HCEC 1CT (cell line): ENCODE measurements at regions not wholly inside any gene's neighbourhood (a gene's known extent, or its start where the extent isn't known, plus 50 kb on each side); places are given as distances from the start of the nearest gene placed in this dataset.
"Not testable (repeated sequence)": the region's sequence is repeated elsewhere in the genome, so short reads cannot be mapped to it uniquely, and the experiment has no call there.

Source experiments
- DNase-seq: peaks from one replicate; pipeline ENCODE4 v3.0.0-alpha.2; 2017

DNA sequence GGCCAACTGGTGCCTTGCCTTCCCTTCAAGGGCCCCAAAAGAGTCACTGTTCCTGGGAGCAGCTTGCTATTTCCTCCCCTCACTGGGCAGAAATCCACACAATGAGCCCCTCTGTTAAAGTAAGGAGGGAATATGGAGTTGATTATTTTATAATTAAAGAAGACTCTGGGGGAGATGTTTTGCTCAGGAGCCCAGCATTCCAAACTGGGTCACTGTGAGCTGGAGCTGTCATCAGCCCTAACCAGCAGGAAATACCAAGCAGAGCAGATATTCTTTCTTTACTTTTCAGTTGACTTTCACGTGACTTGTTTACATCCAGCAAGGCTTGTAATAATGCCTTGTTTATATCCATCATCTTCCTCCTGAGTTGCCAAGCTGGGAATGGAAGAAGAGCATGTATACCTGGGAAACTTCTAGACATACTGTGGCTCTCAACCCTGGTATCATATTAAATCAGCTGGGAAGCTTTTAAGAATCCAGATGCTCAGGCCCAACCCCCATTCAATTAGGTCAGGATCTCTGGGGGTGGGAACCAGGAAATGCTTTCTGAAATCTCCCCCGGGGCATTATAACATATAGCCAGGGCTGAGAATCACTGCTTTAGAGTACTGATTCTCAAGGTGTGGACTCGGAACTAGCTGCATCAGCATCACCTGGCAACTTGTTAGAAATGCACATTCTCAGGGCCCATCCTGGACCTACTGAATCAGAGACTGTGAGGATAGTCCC, 175.6 kb upstream of the MYLIP start:
- no peak for DNase-seq

DNA sequence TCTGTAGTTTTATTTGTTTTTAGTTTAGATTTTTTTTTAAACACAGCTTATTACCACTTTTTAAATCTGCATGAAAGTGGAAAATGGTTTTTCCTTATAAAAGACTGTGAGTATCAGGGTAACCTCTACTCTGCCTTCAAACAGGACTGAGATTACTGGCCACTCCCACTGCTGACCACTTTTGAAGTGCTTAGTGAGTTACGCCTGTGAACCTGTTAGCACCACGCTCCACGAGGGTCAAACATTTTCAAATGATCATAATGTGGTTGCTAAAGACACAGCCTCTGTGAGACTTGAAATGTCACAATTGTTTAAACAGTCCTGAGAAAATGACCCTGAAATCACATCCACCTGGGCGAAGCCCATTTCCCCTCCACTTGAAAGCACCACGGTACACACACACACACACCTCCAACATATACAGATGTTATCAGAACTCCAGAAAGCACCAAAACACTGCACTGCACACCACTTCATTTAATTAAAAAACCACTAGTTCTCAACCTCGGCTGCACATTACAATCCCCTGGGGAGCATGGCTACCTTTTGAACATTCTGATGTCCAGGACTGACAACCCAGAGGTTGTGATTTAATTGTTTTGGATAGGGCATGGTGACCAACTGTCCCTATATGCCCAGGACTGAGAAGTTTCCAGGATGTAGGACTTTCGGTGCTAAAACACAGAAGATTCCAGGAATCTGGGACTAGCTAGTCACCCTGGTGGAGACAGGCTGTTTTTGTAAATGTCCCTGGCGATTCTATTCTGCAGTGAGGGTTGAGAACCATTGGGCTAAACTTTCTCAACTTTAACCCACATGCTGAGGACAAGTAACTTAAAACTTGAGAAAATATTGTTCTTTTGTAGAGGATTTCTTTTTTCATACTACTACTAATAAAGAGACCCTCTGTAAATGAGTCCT, 176.4 kb upstream of the MYLIP start:
- DNase-seq, result no peak

DNA sequence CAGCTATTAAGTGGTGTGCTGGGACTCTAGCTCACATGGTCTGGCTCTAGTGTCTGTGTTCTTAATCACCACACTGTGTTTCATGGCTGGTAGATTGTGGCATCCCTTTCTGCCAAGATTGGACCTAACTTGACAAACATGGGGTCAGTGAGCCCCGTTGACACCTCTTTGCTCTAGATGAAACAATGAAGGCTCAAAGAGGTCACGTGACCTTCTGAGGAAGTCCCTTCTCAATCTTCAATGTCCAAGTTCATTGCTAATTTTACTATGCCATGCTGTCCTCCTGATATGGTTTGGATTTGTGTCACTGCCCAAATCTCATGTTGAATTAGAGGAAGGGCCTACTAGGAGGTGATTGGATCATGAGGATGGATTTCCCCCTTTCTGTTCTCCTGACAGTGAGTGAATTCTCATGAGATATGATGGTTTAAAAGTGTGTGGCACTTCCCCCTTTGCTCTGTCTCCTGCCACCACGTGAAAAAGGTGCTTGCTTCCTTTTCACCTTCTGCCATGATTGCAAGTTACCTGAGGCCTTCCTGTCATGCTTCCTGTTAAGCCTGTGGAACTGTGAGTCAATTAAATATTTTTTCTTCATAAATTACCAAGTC, 177.8 kb upstream of the MYLIP start:
- DNase-seq, result no peak

DNA sequence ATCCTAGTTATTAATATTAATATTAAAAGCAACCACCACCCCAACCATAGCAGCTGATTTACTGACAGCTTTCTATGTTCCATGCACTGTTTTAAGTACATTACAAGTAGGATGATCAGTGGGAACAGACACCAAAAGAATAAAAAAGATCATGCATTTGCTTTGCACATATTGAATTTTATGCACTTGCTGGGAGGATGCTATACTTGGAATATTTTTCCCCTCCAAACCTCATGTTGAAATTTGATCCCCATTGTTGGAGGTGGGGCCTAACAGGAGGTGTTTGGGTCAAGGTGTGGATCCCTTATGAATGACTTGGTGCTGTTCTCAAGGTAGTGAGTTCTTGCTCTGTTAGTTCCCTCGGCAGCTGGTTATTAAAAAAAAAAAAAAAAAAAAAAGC, 178.9 kb upstream of the MYLIP start:
- DNase-seq, result no peak

DNA sequence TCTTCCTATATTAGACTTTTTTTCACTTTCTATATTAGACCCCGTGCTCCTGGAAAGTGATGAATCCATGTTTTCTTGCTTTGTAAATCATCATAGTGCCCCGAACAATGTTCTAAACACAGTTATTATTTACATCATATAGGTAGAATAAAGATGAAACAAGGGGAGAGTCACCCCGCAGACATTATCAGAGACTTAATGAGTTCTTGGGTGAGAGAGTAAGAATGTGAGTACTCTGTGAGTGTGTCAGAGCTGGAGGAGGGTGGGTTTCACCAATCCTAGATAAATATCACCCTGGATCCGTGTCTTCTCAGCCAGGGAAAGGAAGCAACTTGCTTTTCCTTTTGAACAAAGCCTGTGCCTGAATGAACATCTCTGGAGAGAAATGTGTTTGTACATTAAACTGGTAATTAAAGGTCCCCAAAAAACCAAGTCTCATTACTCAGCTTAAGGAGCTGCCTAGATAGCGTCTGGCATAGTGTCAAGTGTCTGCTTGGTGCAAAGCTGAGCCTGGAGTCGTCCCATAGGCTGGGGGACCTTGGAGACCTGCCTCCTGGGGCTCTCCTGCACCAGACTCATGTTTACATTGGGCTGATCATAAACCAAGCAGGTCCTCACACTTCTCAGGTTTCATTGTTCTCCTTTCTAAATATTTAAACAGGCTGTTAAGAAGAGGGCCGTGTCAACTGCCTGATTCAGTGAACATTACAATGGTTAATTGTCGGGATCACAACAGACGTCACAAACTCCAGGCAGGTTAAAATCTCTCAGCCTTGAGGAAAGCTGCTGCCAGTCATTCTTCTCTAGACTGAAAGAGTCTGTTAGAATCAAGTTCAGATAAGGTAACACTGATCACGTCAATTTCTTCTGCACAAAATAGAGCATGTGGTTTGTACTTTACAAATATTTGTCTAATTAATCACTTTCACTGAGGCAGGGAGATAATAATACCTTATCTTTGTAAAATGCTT, 179.7 kb upstream of the MYLIP start:
- no peak for DNase-seq

DNA sequence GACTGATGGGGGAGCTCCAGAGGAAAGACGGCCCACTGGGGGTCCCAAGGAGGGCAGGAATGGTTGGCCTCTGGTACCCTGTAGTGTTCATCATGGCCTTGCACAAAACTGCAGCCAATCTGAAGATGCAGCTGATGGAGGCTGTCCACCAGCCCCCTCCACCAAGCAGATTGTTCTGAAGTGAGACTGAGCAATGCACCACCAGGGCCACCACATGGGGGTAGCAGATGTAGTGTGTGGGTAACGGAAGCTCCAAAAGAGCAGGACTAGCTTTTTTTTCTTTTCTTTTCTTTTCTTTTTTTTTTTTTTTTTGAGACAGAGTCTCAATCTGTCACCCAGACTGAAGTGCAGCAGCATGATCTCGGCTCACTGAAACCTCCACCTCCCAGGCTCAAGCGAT, 181.0 kb upstream of the MYLIP start:
- DNase-seq, result no peak

DNA sequence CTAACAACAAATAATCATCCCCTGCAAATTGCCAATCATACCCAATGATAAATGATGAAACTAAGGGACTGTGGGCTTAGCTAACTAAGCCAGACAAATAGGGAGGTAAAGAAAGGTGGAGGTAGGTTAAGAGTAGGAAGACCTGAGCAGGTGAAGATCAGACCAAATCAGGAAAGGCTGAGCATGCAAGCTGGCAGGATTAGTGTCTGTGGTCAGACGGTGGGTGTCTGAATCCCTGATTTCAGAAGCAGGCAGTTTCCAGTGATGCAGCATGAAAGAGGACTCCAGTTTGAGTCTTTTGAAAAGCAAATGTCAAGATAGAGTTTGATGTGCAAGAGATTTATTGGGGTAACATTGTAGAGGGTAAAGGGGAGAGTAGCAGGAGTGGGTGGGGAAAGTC, 181.4 kb upstream of the MYLIP start:
- DNase-seq, result no peak

DNA sequence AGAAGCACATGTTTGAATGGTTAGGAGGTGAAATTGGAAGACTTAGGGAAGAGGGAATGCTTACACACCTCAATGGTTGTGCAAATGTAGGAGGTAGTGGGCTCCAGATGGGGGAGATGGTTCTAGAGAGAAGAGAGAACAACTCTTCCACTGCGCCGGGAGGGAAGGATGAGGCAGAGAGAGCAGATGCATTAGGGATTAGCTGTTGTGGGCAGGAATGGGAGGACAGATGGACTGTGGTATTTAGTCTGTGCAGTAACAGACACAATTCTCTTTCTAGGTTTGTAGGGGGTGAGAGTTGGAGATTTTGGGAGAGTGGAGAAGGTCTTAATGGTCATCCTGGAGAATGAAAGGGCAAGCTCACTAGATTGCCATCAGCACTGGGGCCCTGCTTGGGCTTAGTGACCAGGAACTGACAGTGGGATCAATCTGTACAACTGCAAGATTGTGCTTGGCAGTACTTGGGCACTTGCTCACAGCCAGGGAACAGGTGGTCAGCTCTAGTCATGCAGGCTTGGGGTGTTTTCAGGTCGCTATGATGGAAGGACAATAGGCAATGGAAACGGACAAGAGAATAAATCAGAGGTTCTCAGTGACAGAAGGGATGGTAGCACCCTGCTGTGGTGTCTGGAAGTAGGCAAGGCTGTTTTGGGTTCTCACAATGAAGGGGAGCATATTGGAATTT, 182.0 kb upstream of the MYLIP start:
- DNase-seq, result no peak

DNA sequence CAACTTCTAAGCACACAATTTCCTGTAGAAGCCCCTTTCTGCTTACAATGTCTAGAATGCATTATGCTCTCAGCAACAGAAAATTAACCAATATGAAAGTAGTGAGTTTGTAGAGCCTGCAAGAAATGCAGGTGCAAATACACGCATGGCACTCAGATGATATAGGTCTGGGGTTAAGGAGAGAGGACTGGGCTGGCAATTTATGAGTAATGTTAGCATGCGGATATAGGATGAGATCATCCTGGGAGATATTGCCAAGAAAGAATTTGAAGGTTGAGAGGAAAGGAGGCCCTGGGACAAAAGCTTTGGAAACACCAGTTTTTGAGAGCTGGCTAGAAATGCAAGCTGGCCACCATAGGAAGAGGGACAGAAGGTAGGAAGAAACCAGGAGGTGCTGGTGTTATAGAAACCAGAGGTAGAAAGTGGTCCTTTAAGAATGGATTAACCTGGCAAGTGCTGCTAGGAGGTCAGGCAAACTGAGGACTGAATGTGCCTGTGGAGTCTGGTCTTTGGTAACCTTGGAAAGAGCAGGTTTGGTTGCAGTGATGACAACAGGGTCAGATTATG, 183.2 kb upstream of the MYLIP start:
- DNase-seq, result no peak

DNA sequence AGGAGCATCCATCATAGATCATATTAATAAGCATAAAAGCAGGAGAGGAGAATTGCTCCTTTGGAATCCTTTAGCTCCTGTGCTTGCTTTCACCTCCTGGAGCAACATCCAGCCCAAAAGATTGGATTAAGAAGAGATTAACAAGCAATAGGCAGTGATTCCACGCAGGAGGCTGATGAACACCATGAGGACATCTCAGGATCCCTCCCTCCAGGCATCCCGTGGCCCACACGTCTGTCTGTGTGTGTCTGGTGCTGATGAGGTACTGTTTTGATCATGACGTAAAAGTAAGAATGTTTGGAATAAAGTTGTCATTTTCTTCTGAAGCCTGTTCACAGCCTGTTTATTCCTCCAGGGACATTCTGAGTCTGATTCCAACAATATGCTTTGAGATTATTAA, 185.5 kb upstream of the MYLIP start:
- DNase-seq, result no peak

DNA sequence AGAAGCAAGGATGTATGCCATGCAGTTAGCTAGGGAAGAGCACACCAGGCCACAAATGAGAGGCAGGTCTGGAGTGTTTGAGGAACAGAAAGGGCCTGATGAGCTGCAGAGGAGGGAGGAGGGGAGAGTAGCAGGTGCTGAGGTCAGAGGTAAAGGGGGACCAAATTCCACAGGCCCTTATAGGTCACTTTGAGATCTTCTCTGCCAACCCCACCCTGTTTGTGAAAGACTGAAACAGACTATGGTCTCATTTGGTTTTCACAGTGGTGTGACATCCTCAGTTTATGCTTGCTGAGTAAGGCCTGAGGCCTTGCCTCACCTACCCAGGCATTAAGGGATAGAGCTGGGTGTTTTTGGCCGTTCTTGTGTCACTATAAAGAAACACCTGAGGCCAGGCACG, 187.7 kb upstream of the MYLIP start:
- no peak for DNase-seq

DNA sequence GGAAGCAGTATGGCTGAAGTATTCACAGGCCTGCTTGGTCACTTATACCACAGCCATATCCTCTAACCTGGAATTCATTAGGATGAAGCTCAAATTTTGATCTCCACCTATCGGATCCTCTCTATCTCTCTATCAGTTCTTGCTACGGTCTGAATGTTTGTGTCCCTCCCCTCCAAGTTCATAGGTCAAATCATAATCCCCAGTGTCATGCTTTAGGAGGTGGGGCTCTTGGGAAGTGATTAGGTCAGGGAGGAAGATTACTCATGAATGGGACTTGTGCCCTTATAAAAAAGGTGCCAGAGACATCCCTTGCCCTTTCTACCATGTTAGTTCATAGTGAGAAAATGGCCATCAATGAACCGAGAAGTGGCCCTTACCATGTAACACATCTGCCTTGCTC, 190.8 kb upstream of the MYLIP start:
- no peak for DNase-seq

DNA sequence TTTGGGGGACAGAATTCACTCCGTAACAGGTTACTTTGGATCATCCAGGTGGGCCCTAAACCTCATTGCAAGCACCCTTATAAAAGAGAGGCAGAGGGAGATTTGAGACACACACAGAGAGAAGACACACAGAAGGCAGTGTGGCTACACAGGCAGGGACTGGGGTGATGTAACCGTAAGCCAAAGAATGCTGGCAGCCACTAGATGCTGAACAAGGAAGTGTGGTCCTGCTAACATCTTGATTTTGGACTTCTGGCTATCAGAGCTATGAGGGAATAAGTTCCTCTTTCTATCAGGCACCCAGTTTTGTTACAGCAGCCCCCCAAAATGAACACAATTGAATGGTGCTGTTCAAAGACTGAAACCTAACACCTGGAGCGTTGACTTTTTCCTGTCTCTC, 191.3 kb upstream of the MYLIP start:
- no peak for DNase-seq

DNA sequence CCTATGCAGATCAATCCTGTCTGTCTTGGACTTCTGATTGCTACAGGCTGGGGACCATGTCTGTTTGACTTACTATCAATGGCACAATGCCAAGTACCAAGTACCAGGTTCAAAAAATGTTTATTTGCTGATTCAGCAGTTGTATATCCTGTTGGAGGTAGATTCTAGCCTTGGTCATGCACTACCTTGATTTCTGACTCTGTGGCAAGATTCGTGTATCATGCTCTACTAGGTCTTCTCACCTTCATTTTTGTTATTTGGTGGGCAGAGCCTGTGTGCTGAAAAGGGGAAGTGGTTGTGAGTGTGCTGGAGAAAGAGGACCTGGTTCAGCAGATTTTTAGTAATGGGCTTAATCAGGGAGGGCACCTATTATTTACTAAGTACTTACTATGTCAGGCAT, 192.4 kb upstream of the MYLIP start:
- DNase-seq, result no peak

DNA sequence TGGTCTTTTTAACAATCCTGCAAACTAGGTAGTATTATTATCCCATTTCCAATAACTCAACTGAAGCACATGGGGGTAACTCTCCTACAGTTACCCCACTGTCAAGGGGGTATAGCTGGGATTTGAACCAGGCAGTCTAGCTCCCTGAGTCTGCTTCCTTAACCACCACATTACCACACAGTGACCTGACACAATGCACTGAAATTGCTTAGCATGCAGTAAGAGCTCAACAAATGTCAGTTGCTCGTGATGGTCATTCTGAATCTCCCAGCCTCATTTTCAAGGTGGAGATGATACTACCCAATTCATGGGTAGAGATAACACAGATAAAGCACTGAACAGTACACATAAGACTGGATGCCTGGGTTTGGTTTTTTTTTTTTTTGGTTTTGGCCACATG, 193.2 kb upstream of the MYLIP start:
- DNase-seq, result no peak

DNA sequence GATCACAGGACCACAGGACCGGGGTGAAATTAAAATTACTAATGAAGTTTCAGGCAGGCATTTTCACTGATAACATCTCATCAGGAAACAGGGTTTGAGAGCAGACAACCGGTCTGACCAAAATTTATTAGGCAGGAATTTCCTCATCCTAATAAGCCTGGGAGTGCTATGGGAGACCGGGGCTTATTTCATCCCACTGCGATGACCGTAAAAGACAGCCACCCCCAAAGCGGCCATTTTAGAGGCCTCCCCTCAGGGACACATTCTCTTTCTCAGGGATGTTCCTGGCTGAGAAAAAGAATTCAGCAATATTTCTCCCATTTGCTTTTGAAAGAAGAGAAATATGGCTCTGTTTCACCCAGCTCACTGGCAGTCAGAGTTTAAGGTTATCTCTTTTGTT, 197.2 kb upstream of the MYLIP start:
- not testable (repeated sequence) for DNase-seq

DNA sequence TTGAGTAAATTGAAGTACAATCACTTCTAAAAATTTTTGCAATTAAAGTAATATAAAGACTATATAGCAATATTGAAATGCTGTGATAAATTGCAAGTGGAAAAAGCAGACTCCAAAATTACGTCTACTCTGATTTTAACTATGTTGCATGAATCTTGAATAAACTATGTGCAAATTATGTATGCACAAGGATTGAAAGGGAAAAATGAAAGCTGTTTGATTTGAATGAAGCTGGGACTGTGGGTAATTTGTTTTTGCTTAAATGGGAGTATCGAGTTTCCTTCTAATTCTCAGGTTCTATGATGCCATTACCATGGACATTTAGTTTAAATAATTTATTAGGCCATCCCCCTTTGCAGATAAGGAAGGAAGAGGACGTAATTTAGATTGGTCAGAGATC, 198.7 kb upstream of the MYLIP start:
- no peak for DNase-seq

DNA sequence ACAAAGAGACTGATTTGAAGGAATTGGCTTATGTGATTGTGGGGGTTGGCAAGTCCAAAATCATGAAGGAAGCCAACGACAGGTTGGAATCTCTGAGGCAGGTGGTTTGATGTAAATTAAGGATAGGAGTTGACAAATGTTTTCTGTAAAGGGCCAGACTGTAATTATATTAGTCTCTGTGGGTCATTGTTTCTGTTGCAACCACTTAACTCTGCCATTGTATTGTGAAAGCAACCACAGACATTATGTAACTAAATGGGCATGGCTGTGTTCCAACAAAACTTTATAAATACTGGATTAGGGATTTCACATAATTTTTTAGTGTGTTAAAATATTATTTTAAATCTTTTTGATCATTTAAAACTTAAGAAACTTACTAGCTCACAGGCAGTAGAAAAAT, 199.2 kb upstream of the MYLIP start:
- DNase-seq, result no peak

DNA sequence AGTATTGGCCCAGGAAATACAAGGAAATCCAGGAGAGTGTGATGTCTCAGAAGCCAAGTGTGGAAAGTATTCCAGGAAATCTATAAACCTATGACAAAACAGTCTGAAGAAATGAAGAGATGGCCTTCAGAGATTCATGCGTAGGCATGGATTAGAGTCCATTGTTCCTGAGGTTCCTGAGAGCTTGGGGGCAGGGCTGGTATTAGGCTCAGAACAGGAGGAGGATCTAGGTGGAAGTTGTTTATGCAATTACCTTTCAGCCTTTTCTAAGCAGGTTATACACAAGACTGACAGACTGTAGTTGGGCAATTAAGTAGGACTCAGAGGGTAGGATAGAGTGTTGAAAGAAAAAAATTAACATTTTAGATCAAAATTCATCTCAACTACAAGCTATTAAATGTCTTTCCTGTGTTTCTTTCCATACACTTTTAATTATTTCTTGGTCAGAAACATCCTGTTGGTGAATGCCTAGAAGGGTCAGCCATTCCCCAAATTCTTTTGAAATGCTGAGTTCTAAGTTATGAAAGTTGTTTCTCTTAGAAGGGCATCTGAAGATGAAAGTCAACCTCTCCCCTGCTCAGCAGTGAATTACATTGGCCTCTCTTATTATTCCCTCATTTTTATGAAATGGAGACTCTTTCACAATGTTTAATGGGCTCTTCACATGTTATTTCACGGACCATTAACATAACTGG, 201.2 kb upstream of the MYLIP start:
- no peak for DNase-seq

DNA sequence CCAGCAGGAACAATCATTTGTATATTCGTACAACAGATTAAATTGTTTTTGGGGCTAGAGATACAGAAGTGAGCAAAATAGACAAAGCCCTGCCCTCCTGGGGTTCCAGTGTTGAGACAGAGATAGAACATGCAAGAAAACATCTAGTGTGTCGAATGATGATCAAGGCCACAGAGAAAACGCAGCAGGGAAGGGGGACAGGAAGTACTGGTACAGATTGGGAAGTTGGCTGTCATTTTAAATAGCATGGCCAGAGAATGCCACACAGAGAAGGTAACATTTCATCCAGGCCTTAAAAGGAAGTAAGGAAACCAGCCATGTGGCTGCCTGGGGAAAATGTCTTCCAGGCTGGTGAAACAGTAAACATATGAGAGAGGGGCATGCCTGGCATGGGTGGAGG, 202.6 kb upstream of the MYLIP start:
- no peak for DNase-seq

DNA sequence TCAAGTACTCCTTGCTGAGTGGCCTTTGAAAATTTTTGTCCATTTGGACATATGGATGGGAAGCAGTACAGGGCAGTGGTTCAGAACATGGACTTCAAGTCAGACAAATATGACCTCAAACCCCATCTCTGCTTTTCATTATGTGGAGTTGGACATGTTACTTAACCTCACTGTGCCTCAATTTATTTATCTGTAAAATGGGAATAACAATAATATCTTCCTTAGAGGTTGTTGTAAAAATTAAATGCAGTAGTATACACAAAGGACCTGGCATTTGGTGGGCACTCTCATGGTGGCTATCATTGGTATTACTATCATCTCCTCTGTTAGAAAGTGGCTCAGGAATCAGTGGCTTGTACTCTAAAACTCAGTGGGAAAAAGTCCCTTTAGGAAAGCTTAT, 204.0 kb upstream of the MYLIP start:
- no peak for DNase-seq
